Endothelial cell of umbilical vein (primary cell): ENCODE measurements at regions not wholly inside any gene's neighbourhood (a gene's known extent, or its start where the extent isn't known, plus 50 kb on each side); places are given as distances from the start of the nearest gene placed in this dataset.

Source experiments
- BruUV-seq: library from RNA; stranded (reverse); fragments of 400-500 nt; replicated peaks from 2 replicates; lab custom pipeline; 2021; lab: Mats Ljungman, UMichigan
- CTCF ChIA-PET: fragments of 300-600, 350-600 bp; sonication (Branson Sonifier 250); formaldehyde crosslinking; loops from one replicate; lab custom pipeline; 2021; ENCODE audit warnings: antibody characterized with exemption, inconsistent platforms; lab: Charles Lee
- POLR2A ChIA-PET: fragments of 300-600, 350-600 bp; sonication (Branson Sonifier 250); formaldehyde crosslinking; loops from one replicate; lab custom pipeline; 2021; ENCODE audit warnings: antibody characterized with exemption, inconsistent platforms; lab: Charles Lee
- DNase-seq: peaks from one replicate; pipeline ENCODE4 v3.0.0-alpha.2; 2011; ENCODE audit warnings: low read depth, low spot score
- FAIRE-seq: peaks from 2 replicates; lab custom pipeline; 2011; peaks lifted over from hg19 to GRCh38; lab: Jason Lieb, UNC
- H2AFZ ChIP-seq: 2 replicates; pipeline ENCODE4 v1.6.0; 2012; ENCODE audit warnings: low read depth, low read length, control low read depth, inconsistent platforms
- H3K27ac ChIP-seq: 2 replicates; pipeline ENCODE4 v1.5.1; 2011; ENCODE audit warnings: low read depth, mild to moderate bottlenecking, control low read depth, low read length, moderate library complexity; ENCODE audit not compliant: insufficient read depth
- H3K27me3 ChIP-seq, 2 experiments: 2 replicates each; pipeline versions ENCODE4 v1.6.0 to v1.6.1; 2011; ENCODE audit warnings: low read length in 2 of 2, mixed read lengths in 1 of 2; ENCODE audit not compliant: control insufficient read depth in 2 of 2, insufficient read depth in 2 of 2
- H3K36me3 ChIP-seq, 2 experiments: 2 replicates in 1 of 2; 3 replicates in 1 of 2; pipeline ENCODE4 v1.5.1; 2011; ENCODE audit warnings: low read length in 2 of 2, mild to moderate bottlenecking in 1 of 2, moderate library complexity in 1 of 2; ENCODE audit not compliant: control insufficient read depth in 2 of 2, insufficient read depth in 2 of 2; ENCODE audit errors: extremely low read depth in 1 of 2
- H3K4me1 ChIP-seq: 3 replicates; pipeline ENCODE4 v1.5.1; 2011; ENCODE audit warnings: mild to moderate bottlenecking, low read length; ENCODE audit not compliant: control insufficient read depth, insufficient read depth; ENCODE audit errors: extremely low read depth
- H3K4me2 ChIP-seq: 2 replicates; pipeline ENCODE4 v1.6.1; 2011; ENCODE audit warnings: low read length, control low read depth, mixed read lengths; ENCODE audit not compliant: insufficient read depth
- H3K4me3 ChIP-seq, 3 experiments: fragments of 200-600 bp in 1 of 3; sonication (generic), shearing (Covaris generic) in 1 of 3; replicated peaks in 1 of 3; 2 replicates each; pipeline ENCODE4 v1.5.1; 2011 to 2016; ENCODE audit warnings: control low read depth in 3 of 3, low read length in 3 of 3, mild to moderate bottlenecking in 2 of 3, inconsistent platforms in 1 of 3, low read depth in 1 of 3, moderate library complexity in 1 of 3; ENCODE audit not compliant: insufficient read depth in 1 of 3
- H3K79me2 ChIP-seq: 2 replicates; pipeline ENCODE4 v1.6.0; 2012; ENCODE audit warnings: low read length, inconsistent platforms; ENCODE audit not compliant: control insufficient read depth, insufficient read depth
- H3K9ac ChIP-seq: replicated peaks from 2 replicates; pipeline ENCODE3; 2011; ENCODE audit warnings: low read length, control low read depth; ENCODE audit not compliant: insufficient read depth; ENCODE audit errors: extremely low read depth
- H3K9me1 ChIP-seq: replicated peaks from 3 replicates; pipeline ENCODE4 v1.6.0; 2011; ENCODE audit warnings: mild to moderate bottlenecking, low read length; ENCODE audit not compliant: control insufficient read depth, insufficient read depth; ENCODE audit errors: extremely low read depth
- H3K9me3 ChIP-seq: replicated peaks from 2 replicates; pipeline ENCODE4 v1.5.1; 2012; ENCODE audit warnings: low read length, inconsistent platforms; ENCODE audit not compliant: control insufficient read depth, insufficient read depth
- H4K20me1 ChIP-seq: replicated peaks from 2 replicates; pipeline ENCODE3; 2011; ENCODE audit warnings: mild to moderate bottlenecking, low read length; ENCODE audit not compliant: control insufficient read depth, insufficient read depth; ENCODE audit errors: extremely low read depth
- EZH2 ChIP-seq: IDR thresholded peaks from 2 replicates; pipeline ENCODE4 v1.6.1; 2012; ENCODE audit warnings: borderline replicate concordance, low read depth, mild to moderate bottlenecking, moderate library complexity, low read length, inconsistent platforms; ENCODE audit not compliant: severe bottlenecking
- GATA2 ChIP-seq: IDR thresholded peaks from 2 replicates; pipeline ENCODE4 v1.7.0; 2011; ENCODE audit warnings: low read depth, mild to moderate bottlenecking, moderate library complexity, mixed read lengths, low read length; ENCODE audit not compliant: insufficient read length, insufficient read depth
- JUN ChIP-seq: IDR thresholded peaks from 2 replicates; pipeline ENCODE4 v1.6.1; 2011; ENCODE audit warnings: borderline replicate concordance, low read depth; ENCODE audit not compliant: insufficient read length, insufficient read depth
- MYC ChIP-seq: IDR thresholded peaks from one replicate; pipeline ENCODE4 v1.6.1; 2011; ENCODE audit warnings: mild to moderate bottlenecking, low read depth, low read length
- POLR2A ChIP-seq: IDR thresholded peaks from 2 replicates; pipeline ENCODE4 v1.6.1; 2012; ENCODE audit warnings: low read depth, mild to moderate bottlenecking, control low read depth, low read length
- POLR2AphosphoS5 ChIP-seq: IDR thresholded peaks from 2 replicates; pipeline ENCODE4 v1.6.1; 2012; ENCODE audit warnings: low read depth, mild to moderate bottlenecking, control low read depth, low read length, moderate library complexity; ENCODE audit not compliant: insufficient read depth
- dilution Hi-C: fragments of 300-500 bp; cut with MboI; formaldehyde crosslinking; loops from one replicate; pipeline ENCODE4 v1.15.0; 2019; ENCODE audit warnings: low sequenced_read_pairs; ENCODE audit not compliant: extremely low pct_ligation_motif_present
- intact Hi-C: fragments of 100-400 bp; cut with micrococcal nuclease; formaldehyde crosslinking; loops from one replicate; pipeline ENCODE4 v1.10.0; 2022
- TF ChIP-seq, protein P1 (sequence below): IDR thresholded peaks from 2 replicates; pipeline ENCODE4 v1.6.1; 2011; ENCODE audit not compliant: insufficient read depth, insufficient read length
- TF ChIP-seq, protein P2 (sequence below), 2 donors: IDR thresholded peaks; 1 replicate in 1 of 2; 2 replicates in 1 of 2; pipeline ENCODE4 v1.5.1; 2011; ENCODE audit warnings: low read length in 2 of 2, mild to moderate bottlenecking in 2 of 2, moderate library complexity in 2 of 2, control low read depth in 1 of 2, inconsistent platforms in 1 of 2, low read depth in 1 of 2; ENCODE audit not compliant: insufficient read depth in 1 of 2; ENCODE audit errors: extremely low read depth in 1 of 2

DNA sequence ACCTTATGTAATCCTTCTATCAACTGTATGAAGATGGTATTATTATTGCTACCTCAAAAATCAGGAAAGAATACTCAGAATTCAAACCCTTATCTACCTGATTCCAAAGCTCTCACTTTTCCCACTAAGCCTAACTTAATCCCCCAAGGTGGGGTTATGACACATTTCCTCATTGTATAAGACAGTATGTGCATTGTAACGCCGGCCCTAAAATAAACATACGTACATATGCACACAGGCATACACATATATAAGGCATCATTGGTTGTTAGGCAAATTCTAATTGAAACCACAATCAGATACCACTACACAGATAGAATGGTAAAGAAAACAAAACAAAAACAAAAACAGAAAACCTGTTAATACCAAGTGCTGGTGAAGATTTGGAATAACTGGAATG is 556.5 kb downstream of the INHBA start:
- FAIRE-seq: no peak
- H3K9ac ChIP-seq: no peak overlapping the region
- no peak overlapping the region for H3K27ac ChIP-seq
- CTCF ChIA-PET: no interaction called here
- dilution Hi-C loops: no loop called here
- POLR2A ChIA-PET: no interaction called here
- H4K20me1 ChIP-seq: no peaks in the 10 kb centered on the region
- intact Hi-C loops: no loop called here
- H3K36me3 ChIP-seq: no peaks in the 10 kb centered on the region
- H3K9me3 ChIP-seq: no peaks in the 10 kb centered on the region
- no peak for TF ChIP-seq GATA2
- TF ChIP-seq POLR2AphosphoS5: no peak
- H3K4me2 ChIP-seq: no peak overlapping the region
- H3K27me3 ChIP-seq: no peaks in the 10 kb centered on the region
- no peaks in the 10 kb centered on the region for H3K9me1 ChIP-seq
- no TSS peak for BruUV-seq
- H2AFZ ChIP-seq: no peak overlapping the region
- no peak for DNase-seq
- no peaks in the 10 kb centered on the region for H3K79me2 ChIP-seq
- H3K4me3 ChIP-seq: no peak overlapping the region
- peaks cover 3% of the 10 kb centered on the region for H3K4me1 ChIP-seq

DNA sequence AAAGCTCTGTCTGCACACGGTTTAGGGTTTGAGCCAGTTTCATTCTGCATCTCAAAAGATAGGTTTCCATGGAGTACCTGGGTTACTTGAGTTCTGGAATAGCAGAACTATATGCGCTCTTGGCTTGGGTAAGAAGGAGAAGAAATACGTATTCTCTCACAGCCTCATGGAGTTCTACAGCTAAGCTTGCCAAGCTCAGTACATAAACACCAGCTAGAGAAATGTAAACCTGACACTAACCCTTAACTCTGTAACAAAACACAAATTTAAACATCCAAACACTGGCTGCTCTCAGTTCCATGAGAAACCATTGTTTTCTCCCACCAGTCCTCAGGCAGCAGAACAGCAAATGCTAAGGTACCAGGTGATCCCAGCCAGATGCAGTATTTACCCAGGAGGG is 557.2 kb downstream of the INHBA start:
- no peak overlapping the region for H3K9ac ChIP-seq
- no peak overlapping the region for H3K27ac ChIP-seq
- H3K4me1 ChIP-seq: peaks cover 3% of the 10 kb centered on the region
- H2AFZ ChIP-seq: no peak overlapping the region
- intact Hi-C loops: no loop called here
- FAIRE-seq: no peak
- H3K9me3 ChIP-seq: no peaks in the 10 kb centered on the region
- ChIA-PET POLR2A (no interaction called here), CTCF (no interaction called here)
- DNase-seq: no peak
- no peak overlapping the region for H3K4me3 ChIP-seq
- no TSS peak for BruUV-seq
- H3K9me1 ChIP-seq: no peaks in the 10 kb centered on the region
- no peaks in the 10 kb centered on the region for H3K79me2 ChIP-seq
- H3K36me3 ChIP-seq: no peaks in the 10 kb centered on the region
- H3K4me2 ChIP-seq: no peak overlapping the region
- H3K27me3 ChIP-seq: no peaks in the 10 kb centered on the region
- no peaks in the 10 kb centered on the region for H4K20me1 ChIP-seq
- TF ChIP-seq, protein P1, sequence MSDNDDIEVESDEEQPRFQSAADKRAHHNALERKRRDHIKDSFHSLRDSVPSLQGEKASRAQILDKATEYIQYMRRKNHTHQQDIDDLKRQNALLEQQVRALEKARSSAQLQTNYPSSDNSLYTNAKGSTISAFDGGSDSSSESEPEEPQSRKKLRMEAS: no peak
- no peak for TF ChIP-seq POLR2AphosphoS5
- TF ChIP-seq JUN: no peak
- TF ChIP-seq, protein P2, sequence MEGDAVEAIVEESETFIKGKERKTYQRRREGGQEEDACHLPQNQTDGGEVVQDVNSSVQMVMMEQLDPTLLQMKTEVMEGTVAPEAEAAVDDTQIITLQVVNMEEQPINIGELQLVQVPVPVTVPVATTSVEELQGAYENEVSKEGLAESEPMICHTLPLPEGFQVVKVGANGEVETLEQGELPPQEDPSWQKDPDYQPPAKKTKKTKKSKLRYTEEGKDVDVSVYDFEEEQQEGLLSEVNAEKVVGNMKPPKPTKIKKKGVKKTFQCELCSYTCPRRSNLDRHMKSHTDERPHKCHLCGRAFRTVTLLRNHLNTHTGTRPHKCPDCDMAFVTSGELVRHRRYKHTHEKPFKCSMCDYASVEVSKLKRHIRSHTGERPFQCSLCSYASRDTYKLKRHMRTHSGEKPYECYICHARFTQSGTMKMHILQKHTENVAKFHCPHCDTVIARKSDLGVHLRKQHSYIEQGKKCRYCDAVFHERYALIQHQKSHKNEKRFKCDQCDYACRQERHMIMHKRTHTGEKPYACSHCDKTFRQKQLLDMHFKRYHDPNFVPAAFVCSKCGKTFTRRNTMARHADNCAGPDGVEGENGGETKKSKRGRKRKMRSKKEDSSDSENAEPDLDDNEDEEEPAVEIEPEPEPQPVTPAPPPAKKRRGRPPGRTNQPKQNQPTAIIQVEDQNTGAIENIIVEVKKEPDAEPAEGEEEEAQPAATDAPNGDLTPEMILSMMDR (IDR thresholded peaks at IDR 0.05; ENCODE audit: extremely low read depth in 1 of 2, insufficient read depth in 1 of 2, low read depth in 1 of 2, low read length in 2 of 2): no peak
- TF ChIP-seq MYC: no peak
- TF ChIP-seq EZH2: no peak
- no peak for TF ChIP-seq POLR2A
- dilution Hi-C loops: no loop called here
